ENCODE measurements at regions not wholly inside any gene's neighbourhood (a gene's known extent, or its start where the extent isn't known, plus 50 kb on each side); places are given as distances from the start of the nearest gene placed in this dataset.

DNA sequence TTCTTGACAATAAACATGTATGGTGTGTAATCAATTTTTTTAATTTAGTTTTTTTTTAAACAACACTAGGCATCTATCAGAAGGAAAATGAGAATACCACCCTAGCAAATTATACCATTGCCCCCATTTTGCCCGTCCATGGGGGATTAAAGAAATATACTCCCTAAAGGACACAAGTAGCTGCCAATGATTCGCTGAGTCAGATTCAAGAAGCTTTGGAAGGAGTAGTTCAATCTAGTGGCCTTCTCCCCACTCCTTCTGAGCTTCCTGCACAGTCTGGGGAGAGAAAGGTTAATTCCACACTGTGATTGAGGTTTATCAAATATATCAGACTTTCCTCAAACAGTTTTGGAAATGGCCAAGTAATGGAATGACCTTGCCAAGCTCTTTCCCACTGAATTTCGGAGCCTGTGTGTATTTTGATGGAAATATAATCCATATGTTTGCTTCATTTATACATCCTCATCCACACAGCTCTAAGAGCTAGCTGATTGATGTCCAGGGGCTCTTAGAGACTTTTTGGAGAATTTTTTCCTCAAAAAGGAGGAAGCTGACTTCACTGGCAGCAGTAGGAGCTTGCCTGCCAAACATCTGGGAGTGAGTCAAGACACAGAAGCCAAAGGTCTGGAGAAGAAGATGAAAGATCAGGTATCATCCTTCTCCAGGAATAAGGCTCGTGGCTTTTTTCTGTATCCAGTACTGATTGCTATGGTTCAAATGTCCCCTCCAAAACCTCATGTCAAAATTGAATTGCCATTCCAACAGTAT lies 478.5 kb upstream of the PROK2 start:
- H3K27ac Mint-ChIP-seq: no peak overlapping the region
- ATAC-seq (no peak), DNase-seq (ENCODE audit: low spot score) (no peak)
- H3K27me3 Mint-ChIP-seq (ENCODE audit: insufficient read depth, low read depth, poor library complexity): peaks cover 3% of the 10 kb centered on the region
- Histone ChIP-seq H3K27me3 (ENCODE audit: insufficient read depth) (no peaks in the 10 kb centered on the region), H4K20me1 (replicated peaks; ENCODE audit: insufficient read depth) (no peaks in the 10 kb centered on the region), H2AFZ (no peak overlapping the region), H3K4me1 (ENCODE audit: insufficient read depth) (peaks cover 9% of the 10 kb centered on the region; the same call in 1 of the 2 replicates), H3F3A (replicated peaks; ENCODE audit: low read depth) (no peaks in the 10 kb centered on the region), H3K9me2 (ENCODE audit: insufficient read depth) (no peaks in the 10 kb centered on the region), H3K4me3 (no peak overlapping the region), H3K36me3 (ENCODE audit: insufficient read depth) (no peaks in the 10 kb centered on the region), H3K27ac (ENCODE audit: low read depth) (no peak overlapping the region), H3K4me2 (no peak overlapping the region), H3K79me2 (replicated peaks; ENCODE audit: insufficient read depth) (no peaks in the 10 kb centered on the region)
- H3K4me3 Mint-ChIP-seq: no peak overlapping the region
- no peaks in the 10 kb centered on the region for H3K9me3 Mint-ChIP-seq
- H3K4me1 Mint-ChIP-seq: peaks cover 9% of the 10 kb centered on the region
- H3K36me3 Mint-ChIP-seq (ENCODE audit: low read depth): no peaks in the 10 kb centered on the region
- TF ChIP-seq NANOG (IDR thresholded peaks at IDR 0.05; ENCODE audit: borderline replicate concordance) (no peak), POLR2AphosphoS5 (IDR thresholded peaks at IDR 0.05; ENCODE audit: low read depth) (no peak)
- TF ChIP-seq, protein P1, sequence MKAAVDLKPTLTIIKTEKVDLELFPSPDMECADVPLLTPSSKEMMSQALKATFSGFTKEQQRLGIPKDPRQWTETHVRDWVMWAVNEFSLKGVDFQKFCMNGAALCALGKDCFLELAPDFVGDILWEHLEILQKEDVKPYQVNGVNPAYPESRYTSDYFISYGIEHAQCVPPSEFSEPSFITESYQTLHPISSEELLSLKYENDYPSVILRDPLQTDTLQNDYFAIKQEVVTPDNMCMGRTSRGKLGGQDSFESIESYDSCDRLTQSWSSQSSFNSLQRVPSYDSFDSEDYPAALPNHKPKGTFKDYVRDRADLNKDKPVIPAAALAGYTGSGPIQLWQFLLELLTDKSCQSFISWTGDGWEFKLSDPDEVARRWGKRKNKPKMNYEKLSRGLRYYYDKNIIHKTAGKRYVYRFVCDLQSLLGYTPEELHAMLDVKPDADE (IDR thresholded peaks at IDR 0.05): no peak

DNA sequence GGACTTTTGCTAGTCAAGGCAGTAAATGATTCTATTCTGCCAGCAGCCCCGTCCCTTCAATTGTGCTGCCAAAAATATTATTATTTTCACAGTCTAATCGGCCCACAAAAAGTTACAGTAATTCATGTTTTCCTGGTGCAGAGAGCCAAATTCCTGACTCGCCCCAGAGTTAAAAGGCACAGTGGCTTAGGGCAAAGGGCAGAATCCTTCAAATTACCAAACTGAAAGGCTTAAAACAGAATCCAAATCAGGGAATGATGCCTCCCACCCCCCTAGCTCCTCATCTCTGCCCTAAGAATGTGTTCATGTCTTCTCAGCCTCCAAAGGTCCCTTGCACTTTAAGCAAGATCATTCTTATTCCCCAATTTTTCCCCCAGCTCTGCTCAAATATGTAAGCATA lies 477.8 kb upstream of the PROK2 start:
- H3K4me1 Mint-ChIP-seq: peaks cover 13% of the 10 kb centered on the region
- H3K36me3 ChIP-seq (ENCODE audit: insufficient read depth): no peaks in the 10 kb centered on the region
- no peak overlapping the region for H3K4me2 ChIP-seq
- no peak overlapping the region for H3K27ac Mint-ChIP-seq
- DNase-seq (ENCODE audit: low spot score) (no peak), ATAC-seq (no peak)
- peaks cover 9% of the 10 kb centered on the region; the same call in 1 of the 2 replicates for H3K4me1 ChIP-seq (ENCODE audit: insufficient read depth)
- no peaks in the 10 kb centered on the region for H3K9me2 ChIP-seq (ENCODE audit: insufficient read depth)
- no peak overlapping the region for H3K4me3 Mint-ChIP-seq
- H2AFZ ChIP-seq: no peak overlapping the region; the same call in 1 of the 2 replicates
- no peaks in the 10 kb centered on the region for H3K9me3 Mint-ChIP-seq
- peaks cover 7% of the 10 kb centered on the region for H3K27me3 Mint-ChIP-seq (ENCODE audit: insufficient read depth, low read depth, poor library complexity)
- H3K36me3 Mint-ChIP-seq (ENCODE audit: low read depth): no peaks in the 10 kb centered on the region
- no peaks in the 10 kb centered on the region for H3K79me2 ChIP-seq (replicated peaks; ENCODE audit: insufficient read depth)
- H3K27me3 ChIP-seq (ENCODE audit: insufficient read depth): no peaks in the 10 kb centered on the region
- no peaks in the 10 kb centered on the region for H4K20me1 ChIP-seq (replicated peaks; ENCODE audit: insufficient read depth)
- H3K27ac ChIP-seq (ENCODE audit: low read depth): no peak overlapping the region
- no peak overlapping the region for H3K4me3 ChIP-seq
- no peaks in the 10 kb centered on the region for H3F3A ChIP-seq (replicated peaks; ENCODE audit: low read depth)
- TF ChIP-seq, protein P2, sequence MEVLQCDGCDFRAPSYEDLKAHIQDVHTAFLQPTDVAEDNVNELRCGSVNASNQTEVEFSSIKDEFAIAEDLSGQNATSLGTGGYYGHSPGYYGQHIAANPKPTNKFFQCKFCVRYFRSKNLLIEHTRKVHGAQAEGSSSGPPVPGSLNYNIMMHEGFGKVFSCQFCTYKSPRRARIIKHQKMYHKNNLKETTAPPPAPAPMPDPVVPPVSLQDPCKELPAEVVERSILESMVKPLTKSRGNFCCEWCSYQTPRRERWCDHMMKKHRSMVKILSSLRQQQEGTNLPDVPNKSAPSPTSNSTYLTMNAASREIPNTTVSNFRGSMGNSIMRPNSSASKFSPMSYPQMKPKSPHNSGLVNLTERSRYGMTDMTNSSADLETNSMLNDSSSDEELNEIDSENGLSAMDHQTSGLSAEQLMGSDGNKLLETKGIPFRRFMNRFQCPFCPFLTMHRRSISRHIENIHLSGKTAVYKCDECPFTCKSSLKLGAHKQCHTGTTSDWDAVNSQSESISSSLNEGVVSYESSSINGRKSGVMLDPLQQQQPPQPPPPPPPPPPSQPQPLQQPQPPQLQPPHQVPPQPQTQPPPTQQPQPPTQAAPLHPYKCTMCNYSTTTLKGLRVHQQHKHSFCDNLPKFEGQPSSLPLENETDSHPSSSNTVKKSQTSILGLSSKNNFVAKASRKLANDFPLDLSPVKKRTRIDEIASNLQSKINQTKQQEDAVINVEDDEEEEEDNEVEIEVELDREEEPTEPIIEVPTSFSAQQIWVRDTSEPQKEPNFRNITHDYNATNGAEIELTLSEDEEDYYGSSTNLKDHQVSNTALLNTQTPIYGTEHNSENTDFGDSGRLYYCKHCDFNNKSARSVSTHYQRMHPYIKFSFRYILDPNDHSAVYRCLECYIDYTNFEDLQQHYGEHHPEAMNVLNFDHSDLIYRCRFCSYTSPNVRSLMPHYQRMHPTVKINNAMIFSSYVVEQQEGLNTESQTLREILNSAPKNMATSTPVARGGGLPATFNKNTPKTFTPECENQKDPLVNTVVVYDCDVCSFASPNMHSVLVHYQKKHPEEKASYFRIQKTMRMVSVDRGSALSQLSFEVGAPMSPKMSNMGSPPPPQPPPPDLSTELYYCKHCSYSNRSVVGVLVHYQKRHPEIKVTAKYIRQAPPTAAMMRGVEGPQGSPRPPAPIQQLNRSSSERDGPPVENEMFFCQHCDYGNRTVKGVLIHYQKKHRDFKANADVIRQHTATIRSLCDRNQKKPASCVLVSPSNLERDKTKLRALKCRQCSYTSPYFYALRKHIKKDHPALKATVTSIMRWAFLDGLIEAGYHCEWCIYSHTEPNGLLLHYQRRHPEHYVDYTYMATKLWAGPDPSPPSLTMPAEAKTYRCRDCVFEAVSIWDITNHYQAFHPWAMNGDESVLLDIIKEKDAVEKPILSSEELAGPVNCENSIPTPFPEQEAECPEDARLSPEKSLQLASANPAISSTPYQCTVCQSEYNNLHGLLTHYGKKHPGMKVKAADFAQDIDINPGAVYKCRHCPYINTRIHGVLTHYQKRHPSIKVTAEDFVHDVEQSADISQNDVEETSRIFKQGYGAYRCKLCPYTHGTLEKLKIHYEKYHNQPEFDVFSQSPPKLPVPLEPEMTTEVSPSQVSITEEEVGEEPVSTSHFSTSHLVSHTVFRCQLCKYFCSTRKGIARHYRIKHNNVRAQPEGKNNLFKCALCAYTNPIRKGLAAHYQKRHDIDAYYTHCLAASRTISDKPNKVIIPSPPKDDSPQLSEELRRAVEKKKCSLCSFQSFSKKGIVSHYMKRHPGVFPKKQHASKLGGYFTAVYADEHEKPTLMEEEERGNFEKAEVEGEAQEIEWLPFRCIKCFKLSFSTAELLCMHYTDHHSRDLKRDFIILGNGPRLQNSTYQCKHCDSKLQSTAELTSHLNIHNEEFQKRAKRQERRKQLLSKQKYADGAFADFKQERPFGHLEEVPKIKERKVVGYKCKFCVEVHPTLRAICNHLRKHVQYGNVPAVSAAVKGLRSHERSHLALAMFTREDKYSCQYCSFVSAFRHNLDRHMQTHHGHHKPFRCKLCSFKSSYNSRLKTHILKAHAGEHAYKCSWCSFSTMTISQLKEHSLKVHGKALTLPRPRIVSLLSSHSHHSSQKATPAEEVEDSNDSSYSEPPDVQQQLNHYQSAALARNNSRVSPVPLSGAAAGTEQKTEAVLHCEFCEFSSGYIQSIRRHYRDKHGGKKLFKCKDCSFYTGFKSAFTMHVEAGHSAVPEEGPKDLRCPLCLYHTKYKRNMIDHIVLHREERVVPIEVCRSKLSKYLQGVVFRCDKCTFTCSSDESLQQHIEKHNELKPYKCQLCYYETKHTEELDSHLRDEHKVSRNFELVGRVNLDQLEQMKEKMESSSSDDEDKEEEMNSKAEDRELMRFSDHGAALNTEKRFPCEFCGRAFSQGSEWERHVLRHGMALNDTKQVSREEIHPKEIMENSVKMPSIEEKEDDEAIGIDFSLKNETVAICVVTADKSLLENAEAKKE (CRISPR knock-in tag; IDR thresholded peaks at IDR 0.05): no peak
- TF ChIP-seq, protein P3, sequence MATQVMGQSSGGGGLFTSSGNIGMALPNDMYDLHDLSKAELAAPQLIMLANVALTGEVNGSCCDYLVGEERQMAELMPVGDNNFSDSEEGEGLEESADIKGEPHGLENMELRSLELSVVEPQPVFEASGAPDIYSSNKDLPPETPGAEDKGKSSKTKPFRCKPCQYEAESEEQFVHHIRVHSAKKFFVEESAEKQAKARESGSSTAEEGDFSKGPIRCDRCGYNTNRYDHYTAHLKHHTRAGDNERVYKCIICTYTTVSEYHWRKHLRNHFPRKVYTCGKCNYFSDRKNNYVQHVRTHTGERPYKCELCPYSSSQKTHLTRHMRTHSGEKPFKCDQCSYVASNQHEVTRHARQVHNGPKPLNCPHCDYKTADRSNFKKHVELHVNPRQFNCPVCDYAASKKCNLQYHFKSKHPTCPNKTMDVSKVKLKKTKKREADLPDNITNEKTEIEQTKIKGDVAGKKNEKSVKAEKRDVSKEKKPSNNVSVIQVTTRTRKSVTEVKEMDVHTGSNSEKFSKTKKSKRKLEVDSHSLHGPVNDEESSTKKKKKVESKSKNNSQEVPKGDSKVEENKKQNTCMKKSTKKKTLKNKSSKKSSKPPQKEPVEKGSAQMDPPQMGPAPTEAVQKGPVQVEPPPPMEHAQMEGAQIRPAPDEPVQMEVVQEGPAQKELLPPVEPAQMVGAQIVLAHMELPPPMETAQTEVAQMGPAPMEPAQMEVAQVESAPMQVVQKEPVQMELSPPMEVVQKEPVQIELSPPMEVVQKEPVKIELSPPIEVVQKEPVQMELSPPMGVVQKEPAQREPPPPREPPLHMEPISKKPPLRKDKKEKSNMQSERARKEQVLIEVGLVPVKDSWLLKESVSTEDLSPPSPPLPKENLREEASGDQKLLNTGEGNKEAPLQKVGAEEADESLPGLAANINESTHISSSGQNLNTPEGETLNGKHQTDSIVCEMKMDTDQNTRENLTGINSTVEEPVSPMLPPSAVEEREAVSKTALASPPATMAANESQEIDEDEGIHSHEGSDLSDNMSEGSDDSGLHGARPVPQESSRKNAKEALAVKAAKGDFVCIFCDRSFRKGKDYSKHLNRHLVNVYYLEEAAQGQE (IDR thresholded peaks at IDR 0.05; ENCODE audit: unreplicated experiment): no peak
- TF ChIP-seq, protein P4, sequence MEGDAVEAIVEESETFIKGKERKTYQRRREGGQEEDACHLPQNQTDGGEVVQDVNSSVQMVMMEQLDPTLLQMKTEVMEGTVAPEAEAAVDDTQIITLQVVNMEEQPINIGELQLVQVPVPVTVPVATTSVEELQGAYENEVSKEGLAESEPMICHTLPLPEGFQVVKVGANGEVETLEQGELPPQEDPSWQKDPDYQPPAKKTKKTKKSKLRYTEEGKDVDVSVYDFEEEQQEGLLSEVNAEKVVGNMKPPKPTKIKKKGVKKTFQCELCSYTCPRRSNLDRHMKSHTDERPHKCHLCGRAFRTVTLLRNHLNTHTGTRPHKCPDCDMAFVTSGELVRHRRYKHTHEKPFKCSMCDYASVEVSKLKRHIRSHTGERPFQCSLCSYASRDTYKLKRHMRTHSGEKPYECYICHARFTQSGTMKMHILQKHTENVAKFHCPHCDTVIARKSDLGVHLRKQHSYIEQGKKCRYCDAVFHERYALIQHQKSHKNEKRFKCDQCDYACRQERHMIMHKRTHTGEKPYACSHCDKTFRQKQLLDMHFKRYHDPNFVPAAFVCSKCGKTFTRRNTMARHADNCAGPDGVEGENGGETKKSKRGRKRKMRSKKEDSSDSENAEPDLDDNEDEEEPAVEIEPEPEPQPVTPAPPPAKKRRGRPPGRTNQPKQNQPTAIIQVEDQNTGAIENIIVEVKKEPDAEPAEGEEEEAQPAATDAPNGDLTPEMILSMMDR (conservative IDR thresholded peaks at IDR 0.05; ENCODE audit: low read depth in 2 of 2): no peak
- TF ChIP-seq, protein P1 (IDR thresholded peaks at IDR 0.05): no peak
